Psoas muscle (tissue), 7 donors: ENCODE measurements at regions not wholly inside any gene's neighbourhood (a gene's known extent, or its start where the extent isn't known, plus 50 kb on each side); places are given as distances from the start of the nearest gene placed in this dataset.
A peak's percentile ranks its signal among the peaks of the same experiment; 100 is the strongest.

Source experiments
- ATAC-seq, 4 donors: fragments of 200-7000 bp; cut with Tn5 transposase; one replicate each; pipeline ENCODE4 v1.9.1; 2020; ENCODE audit warnings: moderate library complexity in 3 of 4, mild to moderate bottlenecking in 2 of 4
- DNase-seq, 2 donors: peaks; one replicate each; pipeline ENCODE4 v3.0.0-alpha.2; 2020
- H3K27ac ChIP-seq: fragments of 200-600 bp; one replicate; pipeline ENCODE4 v1.8.0; 2022
- H3K27me3 ChIP-seq, 3 donors: fragments of 200-600 bp in 1 of 3; one replicate each; pipeline versions ENCODE4 v1.6.1 to v1.8.0; 2013 to 2022; ENCODE audit warnings: low read length in 2 of 3, mild to moderate bottlenecking in 2 of 3, moderate library complexity in 1 of 3; ENCODE audit not compliant: insufficient read depth in 3 of 3
- H3K36me3 ChIP-seq, 2 donors: fragments of 200-600 bp in 1 of 2; one replicate each; pipeline versions ENCODE4 v1.6.1 to v1.8.0; 2013 to 2022; ENCODE audit warnings: low read depth in 1 of 2, mild to moderate bottlenecking in 1 of 2, moderate library complexity in 1 of 2; ENCODE audit not compliant: insufficient read depth in 1 of 2
- H3K4me1 ChIP-seq: fragments of 200-600 bp; one replicate; pipeline ENCODE4 v1.8.0; 2022
- H3K4me3 ChIP-seq: fragments of 200-600 bp; one replicate; pipeline ENCODE4 v1.8.0; 2022; ENCODE audit warnings: mild to moderate bottlenecking
- H3K9me3 ChIP-seq: fragments of 200-600 bp; one replicate; pipeline ENCODE4 v1.8.0; 2022
- CTCF ChIP-seq: fragments of 200-600 bp; IDR thresholded peaks from one replicate; pipeline ENCODE4 v1.8.0; 2022; ENCODE audit warnings: antibody characterized with exemption
- WGBS, 3 donors: extraction: QIAGEN DNeasy Blood & Tissue Kit; methylation state at CpG; one replicate each; pipeline versions ENCODE4 v1.1.6 to v1.1.7; 2013; 5-methylcytosine and 5-hydroxymethylcytosine counted together
- intact Hi-C, 2 donors: fragments of 100-400 bp; cut with DNase I; formaldehyde crosslinking; loops; one replicate each; pipeline versions ENCODE4 v1.11.0 to v1.14.2; 2022
- donor health status: healthy with polysubstance abuse.
- donor health status: DM: no; HTN: no; CAD: no; lungs with moderate emphysema.
- donor health status: Bipolar disorder and iron deficiency.
- donor health status: healthy.
- donor health status: DM: yes; HTN: yes; CAD: no.
- donor health status: DM: no; HTN: no; CAD: no.
- donor health status: DM: yes; HTN: yes; CAD: no.

- Histone ChIP-seq H3K36me3 (no peaks in the 10 kb centered on the region), H3K9me3 (no peaks in the 10 kb centered on the region), H3K27ac (no peak overlapping the region), H3K4me1 (no peaks in the 10 kb centered on the region), H3K27me3 (no peaks in the 10 kb centered on the region), H3K4me3 (no peak overlapping the region)
- TF ChIP-seq CTCF = no peak
- no peak for ATAC-seq
- no peak for DNase-seq
- intact Hi-C loops = no loop called here
These were observed 204.8 kb upstream of the MAGI2 start for GRCh38 chr7:79658304-79658703.

- H3K9me3 ChIP-seq = no peaks in the 10 kb centered on the region
- 70 to 79% (median 76%) methylated on average over 2 of the region's 2 CpGs for whole genome bisulfite sequencing, 3 donors
- H3K36me3 ChIP-seq = no peaks in the 10 kb centered on the region
- H3K4me1 ChIP-seq = no peaks in the 10 kb centered on the region
- H3K27me3 ChIP-seq = no peaks in the 10 kb centered on the region
- TF ChIP-seq CTCF = no peak
- H3K4me3 ChIP-seq = no peak overlapping the region
- no peak for DNase-seq
- H3K27ac ChIP-seq = no peak overlapping the region
- intact Hi-C loops = no loop called here
- ATAC-seq = no peak
These were observed 199.7 kb upstream of the MAGI2 start for GRCh38 chr7:79653136-79653631.

- no peak overlapping the region for H3K27ac ChIP-seq
- 66 to 83% (median 78%) methylated on average over 2 of the region's 2 CpGs for WGBS, 3 donors
- no peaks in the 10 kb centered on the region for H3K9me3 ChIP-seq
- TF ChIP-seq CTCF = no peak
- no peaks in the 10 kb centered on the region for H3K36me3 ChIP-seq
- H3K4me3 ChIP-seq = no peak overlapping the region
- no peak for ATAC-seq
- DNase-seq = no peak
- no peaks in the 10 kb centered on the region for H3K4me1 ChIP-seq
- no peaks in the 10 kb centered on the region for H3K27me3 ChIP-seq
- intact Hi-C loops = no loop called here
These were observed 199.2 kb upstream of the MAGI2 start for GRCh38 chr7:79652619-79653018.

GRCh38 chr7:79647711-79648110 lies 194.2 kb upstream of the MAGI2 start:
- Histone ChIP-seq H3K4me3 (no peak overlapping the region), H3K27me3 (no peaks in the 10 kb centered on the region), H3K9me3 (no peaks in the 10 kb centered on the region), H3K36me3 (no peaks in the 10 kb centered on the region), H3K27ac (no peak overlapping the region), H3K4me1 (no peaks in the 10 kb centered on the region)
- no peak for TF ChIP-seq CTCF
- peak in 1 of 2 donors; percentile 33 for DNase-seq
- no peak for ATAC-seq
- WGBS, 3 donors = 90 to 94% (median 91%) methylated on average over 8 of the region's 8 CpGs
- intact Hi-C loops = no loop called here

GRCh38 chr7:79646278-79646677 lies 192.8 kb upstream of the MAGI2 start:
- ATAC-seq (no peak), DNase-seq (no peak)
- Histone ChIP-seq H3K27ac (no peak overlapping the region), H3K36me3 (no peaks in the 10 kb centered on the region), H3K4me1 (no peaks in the 10 kb centered on the region), H3K4me3 (no peak overlapping the region), H3K27me3 (no peaks in the 10 kb centered on the region), H3K9me3 (no peaks in the 10 kb centered on the region)
- TF ChIP-seq CTCF = no peak
- intact Hi-C loops = no loop called here
- WGBS, 3 donors = 79 to 87% (median 82%) methylated on average over 4 of the region's 4 CpGs
